Suprapubic skin (tissue), 4 donors: ENCODE measurements at regions not wholly inside any gene's neighbourhood (a gene's known extent, or its start where the extent isn't known, plus 50 kb on each side); places are given as distances from the start of the nearest gene placed in this dataset.

Experiments
- CTCF ChIP-seq, 2 donors: fragments of 200-600 bp in 1 of 2; fragments of 450-650 bp in 1 of 2; sonication (generic) in 1 of 2; IDR thresholded peaks; one replicate each; pipeline ENCODE4 v1.5.1; 2016 to 2019; ENCODE audit warnings: antibody characterized with exemption in 2 of 2, mild to moderate bottlenecking in 1 of 2, moderate library complexity in 1 of 2
- EP300 ChIP-seq: sonication (generic); formaldehyde crosslinking; IDR thresholded peaks from one replicate; pipeline ENCODE4 v1.6.1; 2017; ENCODE audit warnings: antibody characterized with exemption
- POLR2A ChIP-seq, 2 donors: fragments of 450-650 bp; IDR thresholded peaks; one replicate each; pipeline ENCODE4 v1.6.1; 2017; ENCODE audit warnings: antibody characterized with exemption in 2 of 2, mild to moderate bottlenecking in 2 of 2, moderate library complexity in 2 of 2
- POLR2AphosphoS5 ChIP-seq, 3 donors: sonication (generic); formaldehyde crosslinking; IDR thresholded peaks; one replicate each; pipeline ENCODE4 v1.6.1; 2017; ENCODE audit warnings: antibody characterized with exemption in 3 of 3

- TF ChIP-seq POLR2AphosphoS5 (IDR thresholded peaks at IDR 0.05) (no peak), CTCF (IDR thresholded peaks at IDR 0.05) (no peak), EP300 (no peak), POLR2A (IDR thresholded peaks at IDR 0.05) (no peak)
Measured at GRCh38 chr1:38685388-38685787, 174.2 kb downstream of the RRAGC start.
